ENCODE measurements at regions not wholly inside any gene's neighbourhood (a gene's known extent, or its start where the extent isn't known, plus 50 kb on each side); places are given as distances from the start of the nearest gene placed in this dataset.

DNA sequence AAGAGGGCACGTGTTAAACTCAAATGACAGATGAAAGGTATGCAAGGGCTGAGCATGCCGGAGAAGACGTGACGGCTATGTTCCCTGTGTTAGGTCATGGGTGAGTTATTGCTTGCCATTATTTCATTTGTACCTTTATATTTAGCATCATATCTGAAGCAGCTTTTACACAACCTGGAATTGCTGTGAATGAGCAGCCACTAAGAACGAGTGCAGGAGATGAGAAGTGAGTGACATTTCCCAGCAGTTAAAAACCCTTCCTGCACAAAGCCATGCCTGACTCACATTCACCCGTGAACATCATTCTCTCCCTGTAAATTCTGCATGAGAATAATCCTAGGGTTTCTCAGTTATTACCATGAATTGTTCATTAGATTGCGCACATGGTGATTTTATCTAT lies 433.2 kb upstream of the ZFP42 start:
- no peak for DNase-seq (ENCODE audit: low spot score)

DNA sequence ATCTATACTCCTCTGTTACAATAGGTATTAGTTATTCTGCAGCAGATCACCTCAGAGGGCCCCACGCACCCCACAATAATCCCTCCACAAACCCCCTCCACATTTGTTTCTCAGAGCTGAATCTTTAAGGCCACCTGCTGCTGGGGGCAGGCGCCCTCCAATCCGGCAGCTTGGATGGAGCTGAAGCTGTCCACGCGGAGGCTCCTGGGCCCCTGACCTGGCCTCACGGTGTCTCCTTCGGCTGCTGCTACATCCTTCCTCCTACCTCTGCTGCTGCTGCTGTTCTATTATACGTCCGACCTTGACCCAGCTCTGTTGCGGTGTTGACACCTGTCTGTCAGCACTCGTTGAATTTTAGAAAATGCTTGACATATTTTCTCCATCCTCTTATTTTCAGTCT lies 430.2 kb upstream of the ZFP42 start:
- DNase-seq (ENCODE audit: low spot score) = no peak

DNA sequence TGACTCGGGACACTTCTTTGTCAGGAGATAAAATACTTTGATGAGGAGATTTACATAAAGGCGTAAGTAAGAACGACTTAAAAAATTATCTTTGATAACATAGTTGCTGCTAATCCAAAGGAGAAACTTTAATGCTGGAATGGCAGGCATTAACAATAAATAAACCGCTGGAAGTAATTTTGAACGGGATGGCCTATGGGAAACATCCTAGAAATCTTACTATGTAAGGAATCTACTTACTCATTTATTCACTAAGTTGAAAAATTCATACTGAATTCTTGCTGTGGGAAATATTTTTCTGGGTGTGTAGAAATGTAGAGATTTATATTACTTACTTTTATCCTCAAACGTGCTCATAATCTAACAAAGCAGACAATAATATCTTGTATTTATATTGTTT lies 425.7 kb upstream of the ZFP42 start:
- no peak for DNase-seq (ENCODE audit: low spot score)

DNA sequence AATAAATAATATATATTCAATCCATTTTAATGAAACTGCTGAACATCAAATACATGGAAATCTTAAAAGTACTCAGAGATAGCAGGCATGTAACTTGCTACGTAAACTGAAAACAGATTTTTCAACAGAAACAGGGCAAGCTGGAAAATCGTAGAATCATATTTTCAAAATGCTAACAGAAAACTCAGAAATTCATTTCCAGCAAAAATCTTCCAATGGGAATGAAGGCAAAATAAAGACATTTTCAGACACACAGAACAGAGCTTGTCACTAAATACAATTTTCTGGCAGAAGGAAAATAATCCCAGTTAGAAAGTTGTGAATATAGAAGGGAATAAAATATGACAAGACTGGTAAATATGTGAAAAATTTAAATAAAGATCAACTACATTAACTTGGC lies 419.9 kb upstream of the ZFP42 start:
- no peak for DNase-seq (ENCODE audit: low spot score)

DNA sequence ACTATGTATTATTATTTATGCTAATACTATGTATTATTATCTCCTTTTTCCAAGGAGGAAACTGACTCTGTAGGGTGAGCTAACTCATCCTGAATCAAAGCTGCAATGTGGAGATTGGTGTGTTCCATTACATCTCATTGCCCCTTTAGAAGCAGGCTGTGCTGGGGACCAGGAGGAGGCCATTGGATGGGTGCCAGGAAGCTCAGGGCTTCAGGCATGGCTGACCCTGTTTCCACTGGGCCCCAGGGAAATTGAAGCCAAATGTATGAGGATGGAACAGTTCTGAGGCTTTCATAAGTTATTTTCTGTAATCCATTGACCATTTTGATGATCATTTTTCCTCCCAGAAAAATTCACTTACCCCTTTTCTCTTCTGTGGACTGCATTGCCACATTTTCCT lies 418.8 kb upstream of the ZFP42 start:
- no peak for DNase-seq (ENCODE audit: low spot score)

DNA sequence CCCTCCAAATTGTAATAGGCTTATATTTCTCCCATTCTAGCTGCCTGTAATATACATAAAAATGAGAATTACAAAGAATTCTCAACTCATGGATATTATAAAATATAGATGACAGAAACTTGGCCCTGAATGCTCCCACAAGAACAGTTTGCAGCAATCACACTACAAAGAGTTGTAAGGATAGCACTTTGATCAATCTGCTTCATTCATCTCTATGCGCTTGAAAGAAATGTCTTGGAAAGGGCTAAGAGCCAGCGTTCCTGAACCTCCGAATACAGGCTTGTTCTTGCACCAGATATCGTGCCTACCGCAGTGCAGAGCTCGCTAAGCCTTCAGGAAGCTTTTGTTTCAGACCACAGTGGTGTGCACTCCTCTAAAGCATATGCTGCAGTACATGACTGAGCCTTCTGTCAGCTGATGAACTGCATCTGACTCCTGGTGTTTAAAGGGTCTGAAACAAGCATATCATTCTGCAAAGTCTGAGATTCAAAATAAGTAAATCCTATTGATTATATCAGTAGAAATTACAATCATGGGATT lies 417.6 kb upstream of the ZFP42 start:
- DNase-seq (ENCODE audit: low spot score) = peak; percentile 13

DNA sequence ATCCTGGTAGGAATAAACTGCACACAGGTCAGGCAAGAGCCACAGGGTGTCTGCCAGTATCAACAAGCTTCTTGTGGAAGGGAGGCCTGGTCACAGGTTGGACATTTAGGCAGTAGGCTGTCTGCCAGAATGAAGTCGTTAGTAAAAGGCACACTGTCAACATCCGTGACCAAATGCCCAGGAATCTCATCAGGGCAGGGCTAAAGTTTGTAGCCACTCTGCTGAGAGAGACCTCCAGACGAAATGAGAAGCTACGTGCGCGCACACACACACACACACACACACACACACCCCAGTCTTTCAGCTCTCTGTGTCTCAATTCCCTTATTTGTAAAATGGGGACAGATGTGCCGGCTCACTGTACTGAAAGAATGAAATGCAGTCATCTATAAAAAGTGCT lies 408.7 kb upstream of the ZFP42 start:
- DNase-seq (ENCODE audit: low spot score) = no peak

DNA sequence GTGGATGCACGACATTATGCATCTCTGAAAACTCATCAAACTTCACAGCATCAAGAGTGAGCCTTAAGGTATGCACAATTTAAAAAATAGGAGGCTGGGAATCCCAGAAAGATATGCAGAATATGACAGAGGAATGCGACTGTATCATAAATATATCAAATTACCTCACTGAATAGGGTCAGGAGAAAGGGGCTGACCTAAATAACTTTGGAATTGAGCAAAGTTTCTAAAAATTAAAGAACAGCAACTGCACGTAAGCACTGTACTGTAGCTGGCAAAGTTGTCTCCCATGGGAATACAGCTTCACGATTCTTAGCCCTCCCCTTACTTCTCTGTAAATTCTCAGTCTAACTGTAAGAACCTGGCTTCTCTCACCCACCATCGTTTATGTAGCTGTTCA lies 397.4 kb upstream of the ZFP42 start:
- peak; percentile 32 for DNase-seq (ENCODE audit: low spot score)

DNA sequence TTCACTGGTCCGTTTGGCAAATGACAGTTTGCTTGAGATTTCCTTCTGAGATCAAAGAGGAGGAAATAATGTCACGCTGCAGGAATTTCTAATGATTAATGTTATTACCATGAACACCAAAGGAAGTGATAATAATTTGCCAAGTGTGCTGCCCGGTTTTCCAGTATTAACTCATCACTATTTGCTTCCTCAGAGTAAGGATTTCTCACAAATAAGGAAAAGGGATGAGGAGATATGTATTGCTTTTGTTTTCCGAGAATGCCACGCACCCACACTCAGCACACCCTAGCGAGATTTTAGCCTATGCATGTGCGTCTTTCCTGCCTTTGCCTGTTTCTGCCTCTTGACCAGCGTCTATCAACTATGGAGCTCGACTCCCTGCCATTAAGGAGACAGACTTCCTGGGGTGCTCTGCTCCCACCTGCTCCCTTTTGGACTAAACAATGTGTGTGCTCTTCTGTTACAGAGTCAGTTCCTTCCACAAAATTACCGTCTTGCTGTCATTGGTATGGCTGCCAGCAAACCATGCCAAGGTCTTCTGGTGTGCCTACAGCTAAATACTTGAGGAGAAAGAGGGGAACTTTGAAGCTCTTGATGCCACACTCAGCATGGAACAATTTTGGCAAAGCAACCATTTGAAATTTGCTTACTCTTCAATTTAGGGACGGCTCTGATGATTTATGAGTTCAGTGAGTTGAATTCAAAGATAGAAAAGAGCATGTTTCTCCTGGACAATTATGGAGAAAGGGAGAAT lies 393.1 kb upstream of the ZFP42 start:
- DNase-seq (ENCODE audit: low spot score) = no peak

DNA sequence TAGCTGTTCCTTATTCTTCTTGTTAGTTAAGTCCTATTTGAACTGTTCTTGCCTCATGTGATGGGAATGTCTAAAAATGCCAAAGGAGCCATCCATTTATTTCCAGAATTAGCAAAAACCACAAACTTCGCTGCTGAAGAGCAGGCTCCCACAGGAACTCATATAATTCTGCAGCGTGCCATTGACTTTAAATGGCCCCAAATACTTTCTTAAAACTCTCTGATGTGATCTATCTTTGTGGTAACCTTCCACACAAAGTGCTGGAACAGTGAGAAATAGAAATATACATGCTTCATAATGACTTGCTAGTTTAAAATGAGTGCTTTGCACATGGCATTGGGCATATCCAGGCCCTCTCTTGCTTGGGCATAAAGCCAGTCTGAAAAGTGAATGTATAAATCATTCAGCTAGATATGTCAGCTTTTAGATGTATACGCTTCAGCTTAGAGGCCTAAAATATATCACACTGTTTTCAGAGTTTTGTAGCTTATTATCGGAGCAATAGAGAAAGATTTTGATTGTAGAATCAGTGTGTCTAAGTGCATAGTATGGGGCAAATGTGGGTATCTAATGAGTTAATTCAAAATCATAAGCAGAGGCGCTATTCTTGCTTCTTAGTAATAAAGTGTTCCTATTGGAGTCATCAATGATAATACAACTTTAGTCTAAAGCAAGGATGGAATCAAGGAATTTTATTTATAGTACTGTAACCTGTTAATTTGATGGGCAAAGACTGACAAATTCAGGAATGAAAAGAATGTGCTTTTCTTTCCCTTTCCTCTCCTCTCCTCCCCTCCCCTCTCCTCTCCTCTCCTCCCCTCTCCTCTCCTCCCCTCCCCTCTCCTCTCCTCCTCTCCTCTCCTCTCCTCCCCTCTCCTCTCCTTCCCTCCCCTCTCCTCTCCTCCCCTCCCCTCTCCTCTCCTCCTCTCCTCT lies 392.2 kb upstream of the ZFP42 start:
- DNase-seq (ENCODE audit: low spot score) = peak; percentile 55

DNA sequence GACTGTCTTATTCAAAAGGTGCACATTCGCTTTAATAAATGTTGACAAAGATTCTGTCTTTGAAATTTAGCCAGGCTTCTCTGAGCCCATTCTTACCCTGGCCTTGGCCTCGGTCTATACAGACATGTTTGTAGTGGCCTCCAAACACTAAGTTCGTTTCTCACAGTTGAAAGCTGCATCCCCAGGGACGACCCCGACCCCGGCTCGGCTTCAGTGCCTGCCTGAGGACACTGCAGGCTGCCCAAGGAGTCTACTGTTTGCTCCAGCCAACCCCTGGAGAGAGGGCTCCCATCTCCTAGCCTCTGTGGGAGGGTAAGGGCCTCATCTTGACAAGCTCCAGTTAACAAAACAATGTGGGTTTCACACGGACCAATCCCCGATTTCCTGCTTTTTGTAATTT lies 390.6 kb upstream of the ZFP42 start:
- DNase-seq (ENCODE audit: low spot score) = no peak

DNA sequence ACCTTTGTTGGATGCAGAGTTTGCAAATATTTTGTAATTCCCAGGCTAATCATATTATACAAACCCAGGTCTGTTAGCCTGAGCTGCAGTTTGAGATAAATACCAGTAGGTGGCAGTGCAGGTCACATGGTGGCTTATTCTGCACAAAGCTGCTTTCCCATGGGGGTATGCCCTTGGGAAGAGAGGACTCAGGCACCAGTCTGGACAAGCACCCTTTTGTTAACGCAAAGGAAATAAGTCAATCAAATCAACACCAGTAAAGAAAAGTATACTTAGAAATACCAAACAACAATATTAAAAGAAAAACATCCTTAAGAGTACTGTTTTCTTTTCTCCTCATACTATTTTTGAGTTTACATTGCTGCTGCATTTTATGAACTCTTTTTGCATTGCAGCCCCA lies 389.0 kb upstream of the ZFP42 start:
- DNase-seq (ENCODE audit: low spot score) = peak; percentile 21

DNA sequence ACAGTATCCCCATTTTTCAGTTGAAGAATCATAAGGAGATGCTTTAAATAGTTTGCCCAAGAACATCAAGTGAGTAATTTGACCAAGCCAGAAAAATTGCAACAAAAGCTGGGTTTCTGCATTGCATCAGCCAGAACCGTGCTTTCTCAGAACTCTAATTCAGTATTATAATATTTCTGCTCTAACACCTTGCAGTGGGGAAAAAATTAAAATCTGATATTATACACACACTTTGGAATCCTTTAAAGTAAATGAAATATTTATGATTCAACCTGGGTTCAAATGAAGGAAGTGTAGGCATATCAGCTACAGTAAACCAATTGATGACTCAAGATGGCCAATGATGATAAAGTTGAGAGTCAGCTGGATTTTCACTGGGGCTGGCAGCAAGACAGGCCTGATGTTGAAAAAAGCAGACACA lies 387.6 kb upstream of the ZFP42 start:
- peak; percentile 12 for DNase-seq (ENCODE audit: low spot score)

DNA sequence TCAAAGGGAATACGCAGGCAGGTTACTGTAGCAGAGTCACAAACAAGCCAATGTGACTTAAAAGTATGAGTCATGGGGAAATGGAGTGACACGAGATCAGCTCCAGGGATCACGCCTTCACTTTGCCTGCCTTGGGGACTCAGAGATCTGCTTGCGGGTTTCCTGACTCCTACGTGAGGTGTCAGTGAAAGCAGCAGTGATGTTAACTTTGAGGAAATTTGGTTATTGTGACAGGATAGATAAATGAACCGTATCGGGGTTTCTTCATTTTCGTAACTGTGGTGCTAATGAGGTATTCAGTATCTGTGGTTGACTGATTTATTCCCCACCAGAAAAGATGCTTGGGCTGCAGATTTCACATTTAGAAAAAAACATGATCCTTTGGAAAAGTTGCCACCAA lies 383.3 kb upstream of the ZFP42 start:
- DNase-seq (ENCODE audit: low spot score) = no peak

DNA sequence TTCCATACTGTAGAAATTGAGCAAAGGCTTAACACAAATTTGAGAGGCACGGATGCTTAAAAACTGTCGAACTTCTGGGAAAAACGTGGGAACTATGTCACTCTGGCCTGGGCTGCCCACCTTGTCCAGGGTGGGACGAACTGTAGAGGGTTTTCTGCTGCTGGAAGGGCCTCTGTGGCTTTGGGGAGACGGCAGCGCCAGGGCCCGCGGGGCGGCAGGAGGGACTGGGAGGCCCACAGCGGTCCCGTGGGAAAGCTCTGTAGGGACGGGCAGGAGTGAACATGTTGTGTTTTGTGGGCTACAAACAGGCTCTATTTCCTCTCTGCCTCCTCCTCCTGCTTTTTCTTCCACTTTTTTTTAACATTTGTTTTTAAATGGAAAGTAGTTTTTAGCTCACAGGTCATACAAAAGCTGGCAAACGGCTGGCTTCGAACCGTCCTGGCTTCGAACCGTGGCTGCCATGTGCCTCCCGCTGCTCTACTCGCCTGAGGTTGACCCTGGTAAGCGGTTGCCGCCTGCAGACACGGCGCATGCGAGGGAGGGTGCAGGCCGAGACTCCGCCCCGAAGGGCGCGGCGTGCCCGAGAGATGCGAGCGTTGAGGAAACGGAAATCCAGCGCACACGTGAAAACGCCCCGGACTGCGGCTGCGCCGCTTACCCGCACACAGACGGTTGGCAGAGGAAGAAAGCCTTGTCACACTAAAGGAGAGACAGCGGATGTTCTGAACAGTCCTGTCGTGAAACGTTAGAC lies 382.3 kb upstream of the ZFP42 start:
- no peak for DNase-seq (ENCODE audit: low spot score)

DNA sequence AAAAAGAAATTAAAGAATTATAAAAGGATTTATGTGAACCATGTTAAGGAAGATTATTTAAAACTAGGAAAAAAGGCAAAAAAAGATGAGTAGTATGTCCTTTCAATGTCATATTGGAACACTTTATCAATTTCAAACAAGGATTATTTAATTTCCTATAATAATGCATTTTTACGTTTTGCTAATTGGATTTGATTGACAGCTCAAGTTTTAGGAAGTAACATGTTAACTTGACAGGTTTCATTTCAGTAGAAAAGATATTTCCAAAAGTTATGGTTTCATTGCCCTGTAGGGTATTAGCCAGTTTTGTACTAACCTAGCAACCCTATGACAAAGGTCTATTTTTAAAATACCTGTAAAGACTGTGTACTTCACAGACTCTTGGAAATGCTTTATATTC lies 379.6 kb upstream of the ZFP42 start:
- DNase-seq (ENCODE audit: low spot score) = no peak

DNA sequence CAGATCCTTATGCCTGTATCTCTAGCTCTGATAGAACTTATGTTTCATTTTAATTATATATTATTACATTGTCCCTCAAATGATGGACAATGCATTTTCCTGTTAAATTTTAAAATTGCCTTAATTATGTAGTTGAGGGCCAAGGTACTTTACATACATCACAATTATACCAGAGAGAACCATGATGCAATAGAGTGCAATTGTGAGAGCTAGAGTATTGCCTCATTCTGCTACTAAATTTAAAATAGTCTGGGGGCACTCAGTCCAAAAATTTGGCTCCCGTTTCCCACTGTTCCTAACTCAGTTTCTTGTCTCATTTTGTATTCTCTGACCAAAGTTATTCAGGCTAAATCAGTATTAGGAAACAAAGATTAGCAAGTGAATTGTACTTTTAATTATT lies 378.5 kb upstream of the ZFP42 start:
- DNase-seq (ENCODE audit: low spot score) = no peak

DNA sequence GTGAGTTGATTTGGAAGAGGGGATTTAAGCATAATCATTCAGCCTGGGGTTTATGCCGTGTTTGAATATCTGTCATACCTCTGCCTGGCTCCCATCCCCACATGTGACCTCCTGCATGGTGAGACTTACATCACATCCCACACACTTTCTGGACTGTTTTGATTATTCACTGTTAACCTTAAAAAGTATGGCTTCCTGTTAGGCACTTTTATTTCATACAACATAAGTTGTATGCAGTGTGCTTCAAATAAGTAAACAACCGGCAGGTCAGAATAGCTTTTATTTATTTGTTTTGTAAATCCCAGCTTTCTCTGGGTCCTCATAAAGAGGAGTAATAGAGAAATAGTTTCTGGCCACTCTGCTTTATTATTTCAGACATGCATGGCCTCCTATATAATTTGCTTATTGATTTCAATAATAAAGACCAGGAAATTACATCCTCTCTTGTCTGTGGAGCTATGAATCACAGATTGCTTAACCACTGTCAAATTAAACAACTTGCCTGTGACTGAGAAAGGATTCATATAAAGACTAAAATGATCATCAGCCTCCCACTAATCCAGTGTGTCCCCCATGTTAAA lies 376.8 kb upstream of the ZFP42 start:
- DNase-seq (ENCODE audit: low spot score) = no peak

DNA sequence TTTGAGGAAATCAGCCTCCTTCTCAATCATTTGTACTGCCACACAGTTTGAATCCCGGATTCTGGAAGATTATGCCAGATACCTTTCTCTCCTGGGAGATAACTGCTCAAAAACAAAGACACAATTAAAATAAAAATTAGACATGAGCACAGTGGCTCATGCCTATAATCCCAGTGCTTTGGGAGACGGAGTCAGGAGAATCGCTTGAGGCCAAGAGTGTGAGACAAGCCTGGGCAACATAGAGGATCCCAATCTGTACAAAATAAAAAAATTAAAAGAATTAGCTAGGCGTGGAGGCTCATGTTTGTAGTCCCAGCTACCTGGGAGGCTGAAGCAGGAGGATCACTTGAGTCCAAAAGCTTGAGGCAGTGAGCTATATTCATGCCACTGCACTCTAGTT lies 376.3 kb upstream of the ZFP42 start:
- DNase-seq (ENCODE audit: low spot score) = no peak

DNA sequence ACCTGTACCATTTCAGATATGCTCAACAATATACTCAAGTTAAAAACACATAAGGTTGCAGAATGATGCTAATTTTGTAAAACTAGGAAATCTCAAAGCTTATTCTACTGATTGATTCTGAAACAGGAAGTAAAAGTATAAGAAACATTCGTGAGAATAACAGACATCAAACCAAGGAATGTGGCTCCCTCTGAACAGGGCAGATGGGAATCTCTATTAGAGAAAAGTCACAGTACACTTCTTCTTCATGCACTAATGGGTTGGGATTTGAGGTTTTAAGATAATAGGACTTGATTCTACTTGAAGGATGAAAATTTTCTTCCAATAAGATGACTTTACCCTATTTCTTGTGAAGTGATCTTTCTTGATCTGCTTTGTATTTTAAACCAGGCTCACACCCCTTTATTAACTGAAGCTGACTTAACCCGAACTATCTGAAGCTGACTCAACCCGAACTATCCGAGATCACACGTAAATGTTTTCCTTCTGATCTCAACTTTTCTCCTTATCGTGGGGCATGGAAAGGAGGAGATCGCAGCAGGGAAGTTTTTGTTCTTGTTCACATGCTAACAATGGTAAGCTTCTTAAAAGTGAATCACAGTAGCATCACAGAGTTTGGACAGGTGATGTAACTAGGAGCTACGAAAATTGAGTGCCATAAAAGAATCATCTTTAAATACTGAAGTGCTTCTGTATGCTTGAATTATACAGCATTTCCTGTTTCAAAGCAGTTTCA lies 363.1 kb upstream of the ZFP42 start:
- DNase-seq (ENCODE audit: low spot score) = no peak

DNA sequence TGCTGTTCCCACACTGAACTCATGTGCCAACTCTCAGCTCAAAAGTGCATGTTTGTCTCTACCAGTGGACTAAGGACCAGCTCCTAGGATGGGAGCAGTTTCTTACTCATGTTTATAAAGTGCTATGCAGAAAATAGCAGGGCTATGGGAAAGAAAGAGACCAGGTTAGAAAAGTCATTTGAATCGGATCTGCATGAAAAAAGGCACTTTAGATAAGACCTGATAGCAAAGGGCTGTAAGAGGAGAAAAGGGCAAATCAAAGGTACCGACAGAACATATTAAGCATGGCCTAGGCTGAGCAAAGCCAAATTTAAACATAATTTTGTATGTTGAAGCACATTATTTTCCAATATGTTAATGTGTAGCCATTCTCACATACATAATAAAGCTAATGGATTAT lies 362.3 kb upstream of the ZFP42 start:
- no peak for DNase-seq (ENCODE audit: low spot score)

All from umbilical cord (tissue), 1 donor.